NB4 (cell line): ENCODE measurements at regions not wholly inside any gene's neighbourhood (a gene's known extent, or its start where the extent isn't known, plus 50 kb on each side); places are given as distances from the start of the nearest gene placed in this dataset.
"Not testable (repeated sequence)": the region's sequence is repeated elsewhere in the genome, so short reads cannot be mapped to it uniquely, and the experiment has no call there.

Experiments
- CTCF ChIP-seq: IDR thresholded peaks from one replicate; pipeline ENCODE4 v1.5.1; 2012; ENCODE audit warnings: low read depth, low read length
- MYC ChIP-seq: IDR thresholded peaks from 2 replicates; pipeline ENCODE4 v1.6.1; 2011; ENCODE audit warnings: low read depth, low read length

GRCh38 chrX:88843841-88844240, 96.8 kb downstream of the CPXCR1 start:
- TF ChIP-seq CTCF, MYC: not testable (repeated sequence)
